M059J (cell line): ENCODE measurements at regions not wholly inside any gene's neighbourhood (a gene's known extent, or its start where the extent isn't known, plus 50 kb on each side); places are given as distances from the start of the nearest gene placed in this dataset.
A peak's percentile ranks its signal among the peaks of the same experiment; 100 is the strongest.

ENCODE experiments used
- DNase-seq: peaks from one replicate; pipeline ENCODE4 v3.0.0-alpha.2; 2012; ENCODE audit warnings: low read depth

GRCh38 chr14:53807542-53807941 is 149.1 kb downstream of the BMP4 start:
- no peak for DNase-seq

- DNase-seq: no peak
Measured at GRCh38 chr14:53807108-53807507, 149.5 kb downstream of the BMP4 start.

- DNase-seq: no peak
Measured at GRCh38 chr14:53796734-53797133, 159.9 kb downstream of the BMP4 start.

DNA sequence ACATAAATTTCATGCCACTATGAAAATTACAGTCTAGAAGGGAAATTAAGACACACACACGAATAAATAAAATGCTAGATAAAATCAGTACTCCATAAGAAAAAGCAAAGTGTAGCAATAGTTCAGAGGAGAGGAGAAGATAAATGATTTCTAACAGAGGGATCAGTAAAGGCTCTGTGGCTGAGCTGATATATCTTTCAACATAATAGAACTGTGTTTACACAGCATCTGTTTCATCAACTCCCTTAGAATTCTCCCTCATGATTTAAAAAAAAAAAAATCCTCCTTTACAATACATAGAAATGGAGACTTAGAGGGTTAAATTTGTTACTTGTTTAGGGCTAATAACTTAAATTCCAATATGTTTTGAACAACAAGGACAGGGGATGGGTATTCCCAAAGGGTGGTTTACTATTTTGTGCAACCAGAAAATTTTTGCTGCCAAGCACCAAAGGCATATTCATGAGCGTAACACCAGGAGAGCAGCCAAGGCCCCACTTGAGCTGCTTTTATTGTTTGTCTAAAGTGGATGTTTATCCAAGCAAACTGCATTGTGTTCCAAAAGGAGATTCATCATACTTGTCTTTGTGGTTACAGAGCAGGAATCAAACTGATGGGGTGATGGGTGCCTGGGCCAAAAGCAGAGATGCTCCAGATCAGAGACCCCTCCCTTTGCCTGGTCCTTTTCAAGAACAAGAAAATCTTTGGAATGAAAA is 162.7 kb downstream of the BMP4 start:
- peak; percentile 64 for DNase-seq

GRCh38 chr14:53792909-53793308 is 163.7 kb downstream of the BMP4 start:
- peak; percentile 2 for DNase-seq

DNA sequence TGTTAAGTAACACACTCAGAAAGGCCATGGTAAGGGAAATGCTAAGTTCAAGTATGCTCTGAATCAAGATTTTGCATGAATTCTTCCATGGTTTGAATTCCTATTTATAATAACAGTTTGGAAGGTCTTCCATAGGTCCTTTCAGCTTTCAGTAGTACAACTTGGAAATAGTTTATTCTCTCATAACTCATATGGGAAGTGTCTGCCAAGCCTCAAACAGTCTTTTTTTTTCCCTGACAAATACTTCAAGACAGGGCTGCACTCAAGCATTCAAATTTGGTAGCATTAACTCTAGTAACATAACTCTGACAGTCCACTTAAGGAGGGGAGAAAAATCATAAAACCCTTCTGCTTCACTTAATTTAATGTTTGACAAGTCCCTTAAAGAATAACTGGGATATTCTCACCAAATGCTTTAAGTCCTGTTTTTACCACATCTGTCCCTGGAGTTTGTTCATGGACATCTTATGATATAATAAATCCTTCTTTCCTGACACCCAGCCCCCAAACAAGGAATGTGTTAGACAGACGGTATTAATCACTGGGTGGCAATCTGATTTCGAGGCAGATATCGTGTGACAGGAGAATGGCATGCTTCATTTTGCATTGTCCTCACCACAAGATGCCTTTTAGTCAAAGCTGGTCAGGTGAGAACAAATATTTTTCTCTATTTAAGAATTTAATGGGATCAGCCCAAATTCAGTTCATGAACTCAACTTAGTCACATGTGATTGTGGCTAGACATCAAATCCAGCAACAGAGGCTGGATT is 165.7 kb downstream of the BMP4 start:
- peak; percentile 61 for DNase-seq

DNA sequence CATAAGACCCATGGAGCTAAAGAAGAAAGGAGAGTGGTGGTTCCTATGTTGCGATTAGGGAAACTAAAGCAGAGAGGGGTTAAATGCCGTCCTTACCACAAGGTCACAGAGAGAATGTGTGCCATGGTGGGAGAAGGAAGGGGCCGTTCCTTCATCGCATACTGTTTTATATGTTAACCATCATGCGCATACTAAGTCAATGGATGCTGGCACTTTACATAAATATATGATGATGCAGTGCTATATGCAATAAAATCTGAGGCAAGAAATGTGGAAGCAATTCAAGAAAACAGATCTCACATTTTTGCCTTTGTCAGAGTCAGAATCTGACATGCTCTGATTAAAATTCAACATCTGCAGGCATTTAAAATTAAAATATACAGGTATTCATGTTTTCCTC is 168.1 kb downstream of the BMP4 start:
- no peak for DNase-seq

DNA sequence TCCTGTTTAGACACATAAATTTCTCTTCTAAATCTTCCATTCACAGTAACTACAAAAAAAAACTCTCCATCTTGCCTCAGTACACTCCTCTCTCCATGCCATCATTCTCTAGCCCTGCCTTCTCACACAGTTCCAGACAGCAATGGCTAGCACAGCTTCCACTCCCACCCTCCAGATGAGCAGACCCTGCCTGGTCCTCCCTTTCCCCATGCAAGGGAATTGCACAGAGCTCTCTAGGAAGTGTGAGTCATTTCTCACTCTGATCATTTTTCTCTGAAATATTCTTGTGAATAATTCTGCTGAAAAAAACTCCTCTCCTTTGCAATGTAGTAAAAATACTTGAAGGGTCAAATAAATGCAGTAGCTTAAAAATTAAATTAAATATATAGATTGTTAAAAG is 170.6 kb downstream of the BMP4 start:
- DNase-seq: no peak

GRCh38 chr14:53784688-53785087 is 171.9 kb downstream of the BMP4 start:
- DNase-seq: no peak

DNA sequence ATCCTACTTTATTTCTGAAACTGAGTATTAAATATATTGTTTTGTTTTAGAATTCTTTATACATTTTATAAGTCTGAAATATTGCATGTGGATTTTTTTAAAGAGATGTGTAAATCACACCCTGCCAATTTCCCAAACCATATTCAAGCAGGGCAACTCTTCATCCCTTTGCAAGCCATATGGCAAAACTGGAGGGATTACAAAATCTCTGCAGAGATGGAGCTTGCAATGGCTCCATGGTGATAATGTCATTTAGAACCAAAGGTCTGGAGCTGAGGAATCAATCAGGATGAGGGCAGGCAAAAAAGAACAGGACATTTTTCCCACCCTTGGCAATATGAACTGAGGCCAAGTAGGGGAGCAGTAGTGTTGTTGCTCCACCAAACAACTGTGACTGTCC is 173.4 kb downstream of the BMP4 start:
- no peak for DNase-seq

GRCh38 chr14:53780051-53780555 is 176.5 kb downstream of the BMP4 start:
- DNase-seq: no peak

- no peak for DNase-seq
Measured at GRCh38 chr14:53779301-53779700, 177.3 kb downstream of the BMP4 start.

GRCh38 chr14:53778263-53778662 is 178.4 kb downstream of the BMP4 start:
- no peak for DNase-seq

DNA sequence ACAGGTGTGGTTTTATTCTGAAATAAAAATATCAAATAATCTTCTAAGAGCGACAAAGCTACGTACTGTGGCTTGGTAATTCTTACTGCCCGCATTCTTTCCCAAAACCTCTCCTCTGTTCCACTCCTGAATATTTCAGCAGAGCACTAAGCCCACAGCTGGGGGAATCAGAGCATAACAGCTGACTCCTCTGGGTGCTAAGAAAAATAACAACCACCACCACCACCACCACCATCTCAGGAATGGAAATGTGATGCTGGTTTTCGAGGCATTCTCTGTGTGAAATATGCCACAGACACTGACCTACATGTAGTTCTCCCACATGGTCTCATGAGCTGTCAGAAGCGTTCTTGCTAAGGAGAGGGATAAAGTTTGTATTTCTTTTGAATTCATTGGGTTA is 183.7 kb downstream of the BMP4 start:
- no peak for DNase-seq

- DNase-seq: no peak
Measured at GRCh38 chr14:53767566-53767965, 189.1 kb downstream of the BMP4 start.

- DNase-seq: no peak
Measured at GRCh38 chr14:53766601-53767000, 190.0 kb downstream of the BMP4 start.

- no peak for DNase-seq
Measured at GRCh38 chr14:53766106-53766505, 190.5 kb downstream of the BMP4 start.

GRCh38 chr14:53764846-53765245 is 191.8 kb downstream of the BMP4 start:
- DNase-seq: no peak

- DNase-seq: no peak
Measured at GRCh38 chr14:53758141-53758540, 198.5 kb downstream of the BMP4 start.

GRCh38 chr14:53757732-53758131 is 198.9 kb downstream of the BMP4 start:
- no peak for DNase-seq

GRCh38 chr14:53751650-53752049 is 205.0 kb downstream of the BMP4 start:
- DNase-seq: peak; percentile 7

DNA sequence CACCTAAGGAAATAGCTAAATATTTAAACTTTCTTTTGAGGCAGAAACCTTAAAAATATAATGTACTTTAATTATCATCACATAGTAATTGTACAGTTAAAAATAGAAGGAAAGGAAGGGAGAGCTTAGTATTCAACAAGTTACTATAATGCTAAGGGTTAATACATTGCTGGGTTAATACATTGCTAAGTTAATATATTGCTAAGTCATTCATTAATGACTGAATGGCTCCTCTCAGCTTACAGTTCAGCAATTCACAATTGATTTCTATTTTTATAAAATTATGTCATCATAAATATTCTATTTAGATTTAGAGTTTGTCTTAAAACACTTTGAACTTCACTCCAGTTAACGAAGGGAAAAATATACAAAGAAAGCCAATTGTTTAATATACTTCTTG is 207.9 kb downstream of the BMP4 start:
- no peak for DNase-seq

DNA sequence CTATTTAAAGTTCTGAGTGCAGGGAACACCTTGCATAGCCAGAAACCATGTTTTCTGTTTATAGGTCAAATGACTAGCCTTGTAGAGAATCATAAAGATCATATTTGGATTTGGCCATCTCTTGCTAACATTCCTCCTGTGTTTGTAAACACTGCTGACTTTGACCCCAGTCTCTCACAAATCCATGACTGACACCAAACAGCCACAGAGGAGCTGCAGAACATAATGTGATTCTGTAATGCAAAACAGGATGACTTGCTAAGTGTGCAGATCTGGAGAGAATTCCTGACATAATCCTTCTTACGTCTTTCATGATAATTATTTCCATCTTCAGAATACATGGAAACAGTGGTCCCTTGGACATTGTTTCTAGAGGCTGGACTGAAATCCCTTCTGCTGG is 211.8 kb downstream of the BMP4 start:
- no peak for DNase-seq
